Mesendoderm (in vitro differentiated cells): ENCODE measurements at regions not wholly inside any gene's neighbourhood (a gene's known extent, or its start where the extent isn't known, plus 50 kb on each side); places are given as distances from the start of the nearest gene placed in this dataset.

Source experiments
- DNase-seq: peaks from one replicate; pipeline ENCODE4 v3.0.0; 2013
- H2AK5ac ChIP-seq: 2 replicates; pipeline ENCODE4 v1.6.1; 2013; ENCODE audit warnings: low read length, inconsistent platforms
- H2BK120ac ChIP-seq: 2 replicates; pipeline ENCODE4 v1.6.1; 2013; ENCODE audit warnings: low read depth, mild to moderate bottlenecking, low read length, moderate library complexity, mixed read lengths
- H2BK15ac ChIP-seq: replicated peaks from 2 replicates; pipeline ENCODE4 v1.6.1; 2013; ENCODE audit warnings: low read depth, mild to moderate bottlenecking, moderate library complexity
- H2BK5ac ChIP-seq: 2 replicates; pipeline ENCODE4 v1.6.1; 2013; ENCODE audit warnings: low read length, inconsistent platforms
- H3K18ac ChIP-seq: 2 replicates; pipeline ENCODE4 v1.6.1; 2013; ENCODE audit warnings: mild to moderate bottlenecking, low read length, mixed read lengths
- H3K23ac ChIP-seq: one replicate; pipeline ENCODE4 v1.6.1; 2013; ENCODE audit warnings: low read length
- H3K27ac ChIP-seq: 2 replicates; pipeline ENCODE4 v1.5.1; 2013; ENCODE audit warnings: low read depth, mild to moderate bottlenecking, inconsistent platforms, low read length, moderate library complexity
- H3K27me3 ChIP-seq: 2 replicates; pipeline ENCODE4 v1.6.1; 2013; ENCODE audit warnings: low read length, control low read depth, mild to moderate bottlenecking, inconsistent platforms; ENCODE audit not compliant: insufficient read depth, poor library complexity
- H3K36me3 ChIP-seq: 2 replicates; pipeline ENCODE4 v1.6.1; 2013; ENCODE audit warnings: low read length, inconsistent platforms; ENCODE audit not compliant: control insufficient read depth, insufficient read depth
- H3K4ac ChIP-seq: one replicate; pipeline ENCODE4 v1.6.1; 2013; ENCODE audit warnings: low read depth, mild to moderate bottlenecking, low read length, moderate library complexity
- H3K4me1 ChIP-seq: 2 replicates; pipeline ENCODE4 v1.6.1; 2013; ENCODE audit warnings: low read depth, low read length, inconsistent platforms; ENCODE audit not compliant: control insufficient read depth
- H3K4me2 ChIP-seq: 2 replicates; pipeline ENCODE4 v1.6.1; 2013; ENCODE audit warnings: low read length
- H3K4me3 ChIP-seq: 2 replicates; pipeline ENCODE4 v1.5.1; 2013; ENCODE audit warnings: mild to moderate bottlenecking, low read length
- H3K56ac ChIP-seq: one replicate; pipeline ENCODE4 v1.6.1; 2013; ENCODE audit warnings: low read length
- H3K79me1 ChIP-seq: 2 replicates; pipeline ENCODE4 v1.6.1; 2013; ENCODE audit warnings: low read length, inconsistent platforms
- H3K79me2 ChIP-seq: 2 replicates; pipeline ENCODE4 v1.6.1; 2013; ENCODE audit warnings: mild to moderate bottlenecking, low read length; ENCODE audit not compliant: control insufficient read depth, insufficient read depth
- H3K9ac ChIP-seq: 2 replicates; pipeline ENCODE4 v1.6.1; 2013; ENCODE audit warnings: low read length, inconsistent platforms
- H4K5ac ChIP-seq: one replicate; pipeline ENCODE4 v1.6.1; 2013; ENCODE audit warnings: low read length
- H4K8ac ChIP-seq: one replicate; pipeline ENCODE4 v1.6.1; 2013; ENCODE audit warnings: low read depth, mild to moderate bottlenecking, control low read depth, low read length, moderate library complexity
- WGBS: extraction: QIAGEN DNeasy Blood & Tissue Kit; methylation state at CpG from one replicate; pipeline ENCODE4 v1.1.7; 2013; ENCODE audit warnings: low lambda C conversion rate, missing lambda C conversion rate; ENCODE audit not compliant: insufficient coverage; ENCODE audit errors: extremely low coverage; 5-methylcytosine and 5-hydroxymethylcytosine counted together

DNA sequence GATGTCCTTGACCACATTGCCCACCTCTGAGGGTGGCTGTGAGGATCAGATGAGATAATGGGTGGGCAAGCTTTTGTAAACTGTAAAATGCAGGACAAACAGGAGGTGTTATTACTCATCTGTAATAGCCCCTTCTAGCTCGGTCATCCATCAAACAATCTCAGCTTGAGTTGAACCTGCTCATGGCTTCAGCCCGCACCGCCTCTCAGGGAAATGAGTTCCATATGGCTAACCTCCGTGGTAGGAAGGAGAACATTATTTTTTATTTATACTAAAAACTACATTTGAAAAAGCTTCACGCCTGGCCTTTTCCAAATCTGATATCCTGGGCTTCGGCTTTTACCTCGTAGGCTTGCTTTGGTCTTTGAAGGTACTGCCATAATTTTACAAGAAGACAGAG is 116.2 kb upstream of the USP24 start:
- Histone ChIP-seq H3K4me3 (no peak overlapping the region), H3K79me1 (no peaks in the 10 kb centered on the region), H3K56ac (no peak overlapping the region), H2BK120ac (no peak overlapping the region), H3K4me1 (no peaks in the 10 kb centered on the region), H3K4ac (no peak overlapping the region), H4K5ac (no peak overlapping the region), H4K8ac (no peak overlapping the region), H2BK5ac (no peak overlapping the region), H2BK15ac (no peak overlapping the region), H3K18ac (no peak overlapping the region), H3K23ac (no peak overlapping the region), H3K27me3 (no peaks in the 10 kb centered on the region), H3K27ac (no peak overlapping the region), H2AK5ac (no peak overlapping the region), H3K36me3 (no peaks in the 10 kb centered on the region), H3K9ac (no peak overlapping the region), H3K4me2 (no peak overlapping the region), H3K79me2 (no peaks in the 10 kb centered on the region)
- no peak for DNase-seq
- WGBS: no CpG with 5 or more reads among the region's 7 CpGs

DNA sequence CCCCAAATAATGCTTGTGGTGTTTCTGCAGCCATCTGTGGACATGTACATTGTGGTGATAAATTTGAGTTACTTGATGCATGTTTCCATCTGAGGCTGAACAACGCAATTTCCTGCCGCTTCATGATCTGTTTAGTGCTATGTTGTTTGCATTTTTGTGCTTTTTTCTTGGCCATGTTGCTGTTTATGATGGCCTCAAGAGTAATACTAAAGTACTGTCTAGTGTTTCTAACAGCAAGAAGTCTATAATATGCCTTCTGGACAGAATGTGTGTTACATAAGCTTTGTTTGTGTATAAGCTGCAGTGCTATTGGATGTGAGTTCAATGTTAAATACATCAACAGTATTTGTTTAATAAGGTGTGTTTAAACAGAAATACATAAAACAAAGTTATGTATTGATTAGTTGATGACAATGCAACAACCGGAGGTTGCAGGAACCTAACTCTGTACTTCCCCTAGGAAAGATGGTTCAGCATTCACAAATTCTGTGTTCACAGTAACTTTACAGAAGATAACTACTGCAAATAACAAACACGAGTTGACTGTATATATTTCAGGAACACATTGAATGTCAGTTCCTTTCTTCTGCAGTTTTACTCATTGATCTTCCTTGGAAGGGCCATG is 114.8 kb upstream of the USP24 start:
- Histone ChIP-seq H3K56ac (no peak overlapping the region), H3K79me1 (no peaks in the 10 kb centered on the region), H2BK120ac (no peak overlapping the region), H3K18ac (no peak overlapping the region), H3K27ac (no peak overlapping the region), H3K4me1 (no peaks in the 10 kb centered on the region), H2AK5ac (no peak overlapping the region), H4K8ac (no peak overlapping the region), H3K23ac (no peak overlapping the region), H3K79me2 (no peaks in the 10 kb centered on the region), H2BK15ac (no peak overlapping the region), H3K36me3 (no peaks in the 10 kb centered on the region), H3K27me3 (no peaks in the 10 kb centered on the region), H3K9ac (no peak overlapping the region), H3K4me2 (no peak overlapping the region), H3K4me3 (no peak overlapping the region), H3K4ac (no peak overlapping the region), H2BK5ac (no peak overlapping the region), H4K5ac (no peak overlapping the region)
- DNase-seq: no peak
- no CpG with 5 or more reads among the region's 4 CpGs for WGBS

DNA sequence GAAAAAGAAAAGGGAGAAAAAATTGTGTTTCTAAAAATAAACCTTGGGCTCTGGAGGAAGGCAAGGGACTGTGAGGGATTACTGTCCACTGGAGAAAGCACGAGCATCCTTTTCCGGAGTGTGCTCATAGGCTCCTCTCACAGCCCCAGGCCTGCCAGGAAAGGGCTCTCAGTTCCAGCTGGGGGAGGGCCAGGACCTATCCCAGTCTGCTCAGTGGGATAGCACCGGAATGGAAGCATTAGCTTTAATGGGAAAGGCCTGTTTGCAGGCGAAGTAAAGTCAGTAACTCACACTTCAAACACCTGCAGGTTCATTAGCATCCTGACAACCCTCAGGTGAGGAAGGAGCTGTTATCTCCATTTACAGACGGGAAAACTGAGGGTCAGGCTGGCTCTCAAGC is 113.9 kb upstream of the USP24 start:
- no peak for DNase-seq
- no peak overlapping the region for H4K8ac ChIP-seq
- no peak overlapping the region for H4K5ac ChIP-seq

DNA sequence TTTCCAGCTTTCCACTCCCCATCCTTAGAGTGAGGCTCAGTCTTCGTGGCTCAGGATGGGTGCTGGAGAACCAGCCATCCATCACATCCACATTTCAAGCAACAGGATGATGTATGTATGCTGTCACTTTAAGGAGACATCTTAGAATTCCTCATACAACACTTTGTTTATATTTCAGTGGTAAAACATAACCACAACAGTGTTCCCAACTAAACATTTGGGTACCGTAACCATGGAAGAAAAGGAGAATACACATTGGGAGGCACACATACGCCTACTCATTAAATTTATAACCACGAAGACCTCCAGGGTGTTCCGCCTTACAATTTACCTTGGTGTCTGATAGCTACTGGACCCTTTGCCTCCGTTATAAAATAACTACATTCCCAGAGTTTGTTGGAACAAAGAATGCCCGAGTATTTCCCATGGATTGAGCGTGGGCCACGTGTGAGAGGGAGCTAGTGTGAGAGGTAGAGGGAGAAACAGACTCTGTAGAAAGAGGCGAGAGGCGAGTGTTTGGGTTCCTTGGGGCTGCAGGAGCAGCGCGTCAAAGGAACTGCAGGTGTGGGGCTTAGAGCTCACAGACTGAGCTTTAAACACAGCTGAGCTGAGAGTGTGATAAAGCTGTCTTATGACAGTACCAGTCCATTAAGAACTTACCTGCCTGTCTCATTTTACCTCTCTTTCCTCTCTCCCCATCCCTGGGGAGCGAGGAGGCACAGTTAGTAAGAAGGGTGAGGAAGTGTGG is 111.5 kb upstream of the USP24 start:
- H3K9ac ChIP-seq: no peak overlapping the region
- no peak overlapping the region for H3K23ac ChIP-seq
- no peaks in the 10 kb centered on the region for H3K27me3 ChIP-seq
- no peak overlapping the region for H2BK120ac ChIP-seq
- no peak overlapping the region for H3K4me2 ChIP-seq
- no peak overlapping the region for H2BK15ac ChIP-seq
- H3K79me1 ChIP-seq: no peaks in the 10 kb centered on the region
- H3K4me1 ChIP-seq: no peaks in the 10 kb centered on the region
- H4K8ac ChIP-seq: no peak overlapping the region
- no peak for DNase-seq
- no peak overlapping the region for H3K18ac ChIP-seq
- H4K5ac ChIP-seq: no peak overlapping the region
- H3K36me3 ChIP-seq: no peaks in the 10 kb centered on the region
- no peak overlapping the region for H2AK5ac ChIP-seq
- no peak overlapping the region for H3K4ac ChIP-seq
- H3K56ac ChIP-seq: no peak overlapping the region
- no peak overlapping the region for H3K4me3 ChIP-seq
- H3K27ac ChIP-seq: no peak overlapping the region
- no CpG with 5 or more reads among the region's 14 CpGs for whole genome bisulfite sequencing
- no peak overlapping the region for H2BK5ac ChIP-seq
- H3K79me2 ChIP-seq: no peaks in the 10 kb centered on the region

More for the DNA sequence above, 113.9 kb upstream of the USP24 start:
- H3K79me2 ChIP-seq: no peaks in the 10 kb centered on the region
- H2AK5ac ChIP-seq: no peak overlapping the region
- H3K4ac ChIP-seq: no peak overlapping the region
- H3K23ac ChIP-seq: no peak overlapping the region
- H3K56ac ChIP-seq: no peak overlapping the region
- H3K18ac ChIP-seq: no peak overlapping the region
- no peaks in the 10 kb centered on the region for H3K27me3 ChIP-seq
- no peak overlapping the region for H2BK120ac ChIP-seq
- no peak overlapping the region for H3K27ac ChIP-seq
- no peak overlapping the region for H2BK15ac ChIP-seq
- no peak overlapping the region for H2BK5ac ChIP-seq
- H3K36me3 ChIP-seq: no peaks in the 10 kb centered on the region
- WGBS: no CpG with 5 or more reads among the region's 5 CpGs
- H3K4me3 ChIP-seq: no peak overlapping the region
- no peak overlapping the region for H3K9ac ChIP-seq
- H3K79me1 ChIP-seq: no peaks in the 10 kb centered on the region
- H3K4me1 ChIP-seq: no peaks in the 10 kb centered on the region
- H3K4me2 ChIP-seq: no peak overlapping the region

DNA sequence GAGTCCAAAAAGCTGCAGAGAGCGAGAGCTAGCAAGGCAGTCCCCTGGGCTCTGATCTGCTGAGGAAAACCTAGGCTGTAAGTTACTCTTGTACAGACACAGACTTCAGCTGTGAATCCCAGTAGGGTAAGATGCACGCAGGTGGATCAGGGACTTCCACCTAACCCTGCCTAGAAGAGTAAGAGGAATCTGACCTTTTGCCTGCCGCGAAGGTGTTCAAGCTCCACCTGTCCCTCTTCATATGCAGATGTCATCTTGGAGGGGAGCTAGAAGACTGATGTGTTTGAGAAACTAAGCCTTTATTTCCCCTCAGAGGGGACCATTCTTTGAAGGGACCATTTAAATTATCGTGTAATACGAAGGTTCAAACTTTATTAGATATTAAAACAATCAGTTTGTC is 108.6 kb upstream of the USP24 start:
- H3K23ac ChIP-seq: no peak overlapping the region
- H3K4me3 ChIP-seq: no peak overlapping the region
- no peak overlapping the region for H2AK5ac ChIP-seq
- no peaks in the 10 kb centered on the region for H3K36me3 ChIP-seq
- no peak for DNase-seq
- no peak overlapping the region for H2BK120ac ChIP-seq
- no peak overlapping the region for H4K8ac ChIP-seq
- no peak overlapping the region for H3K27ac ChIP-seq
- no peak overlapping the region for H3K56ac ChIP-seq
- no peaks in the 10 kb centered on the region for H3K27me3 ChIP-seq
- H3K4me1 ChIP-seq: no peaks in the 10 kb centered on the region
- no peak overlapping the region for H2BK15ac ChIP-seq
- no peak overlapping the region for H3K9ac ChIP-seq
- no CpG with 5 or more reads among the region's 6 CpGs for WGBS
- H2BK5ac ChIP-seq: no peak overlapping the region
- no peak overlapping the region for H3K4ac ChIP-seq
- no peaks in the 10 kb centered on the region for H3K79me1 ChIP-seq
- no peak overlapping the region for H3K18ac ChIP-seq
- H3K79me2 ChIP-seq: no peaks in the 10 kb centered on the region
- H3K4me2 ChIP-seq: no peak overlapping the region
- H4K5ac ChIP-seq: no peak overlapping the region

DNA sequence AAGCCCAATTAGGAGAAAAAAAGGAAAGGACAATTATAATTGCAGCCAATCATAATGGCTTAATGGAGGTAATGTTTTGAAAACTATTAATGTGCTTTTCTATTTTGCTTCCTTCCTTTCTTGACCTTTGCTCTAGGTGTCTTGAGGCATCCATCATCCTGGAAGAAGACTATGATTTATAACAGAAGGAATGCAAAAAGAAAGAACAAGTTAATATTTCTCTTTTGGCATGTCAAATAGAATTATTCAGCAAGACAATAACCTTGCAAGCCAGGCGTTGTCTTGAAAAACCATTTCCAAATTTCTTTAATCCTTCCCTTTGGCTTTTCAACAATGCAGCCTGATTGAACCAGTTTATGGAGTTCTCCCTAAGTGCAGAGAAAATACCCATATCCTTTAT is 107.7 kb upstream of the USP24 start:
- H2BK120ac ChIP-seq: no peak overlapping the region
- H3K4ac ChIP-seq: no peak overlapping the region
- H3K27ac ChIP-seq: no peak overlapping the region
- H4K8ac ChIP-seq: no peak overlapping the region
- no peaks in the 10 kb centered on the region for H3K79me1 ChIP-seq
- H3K4me3 ChIP-seq: no peak overlapping the region
- no peak overlapping the region for H2BK5ac ChIP-seq
- no peak overlapping the region for H3K23ac ChIP-seq
- H3K4me1 ChIP-seq: no peaks in the 10 kb centered on the region
- no peak overlapping the region for H3K18ac ChIP-seq
- H3K36me3 ChIP-seq: no peaks in the 10 kb centered on the region
- H3K79me2 ChIP-seq: no peaks in the 10 kb centered on the region
- H2AK5ac ChIP-seq: no peak overlapping the region
- H3K56ac ChIP-seq: no peak overlapping the region
- H3K4me2 ChIP-seq: no peak overlapping the region
- H2BK15ac ChIP-seq: no peak overlapping the region
- no peak overlapping the region for H3K9ac ChIP-seq
- H4K5ac ChIP-seq: no peak overlapping the region
- no peaks in the 10 kb centered on the region for H3K27me3 ChIP-seq
- WGBS: no CpG with 5 or more reads among the region's 1 CpG
- DNase-seq: no peak
